Neural crest cell (in vitro differentiated cells): ENCODE measurements at regions not wholly inside any gene's neighbourhood (a gene's known extent, or its start where the extent isn't known, plus 50 kb on each side); places are given as distances from the start of the nearest gene placed in this dataset.
"Not testable (repeated sequence)": the region's sequence is repeated elsewhere in the genome, so short reads cannot be mapped to it uniquely, and the experiment has no call there.

ENCODE experiments used
- DNase-seq: peaks from one replicate; pipeline ENCODE4 v3.0.0; 2021; ENCODE audit warnings: low read depth, mixed read lengths, low spot score
- H3K27ac Mint-ChIP-seq: one replicate; pipeline ENCODE4 v1.8.0; 2021; ENCODE audit warnings: mild to moderate bottlenecking, mixed read lengths; ENCODE audit not compliant: unreplicated experiment
- H3K27me3 Mint-ChIP-seq: 2 replicates; pipeline ENCODE4 v1.8.0; 2021; ENCODE audit warnings: low read depth, mild to moderate bottlenecking, mixed read lengths
- H3K36me3 Mint-ChIP-seq: 2 replicates; pipeline ENCODE4 v1.8.0; 2021; ENCODE audit warnings: low read depth, mild to moderate bottlenecking, mixed read lengths
- H3K4me1 Mint-ChIP-seq: 2 replicates; pipeline ENCODE4 v1.8.0; 2021; ENCODE audit warnings: mixed read lengths
- H3K4me3 Mint-ChIP-seq: one replicate; pipeline ENCODE4 v1.8.0; 2021; ENCODE audit warnings: mild to moderate bottlenecking, mixed read lengths
- H3K9me3 Mint-ChIP-seq: 2 replicates; pipeline ENCODE4 v1.8.0; 2021; ENCODE audit warnings: mixed read lengths
- TF ChIP-seq, protein P1 (sequence below): fragments of 200-600 bp; sonication (generic); conservative IDR thresholded peaks from 2 replicates; pipeline ENCODE4 v1.5.0; 2021; ENCODE audit warnings: antibody characterized with exemption, mild to moderate bottlenecking

DNA sequence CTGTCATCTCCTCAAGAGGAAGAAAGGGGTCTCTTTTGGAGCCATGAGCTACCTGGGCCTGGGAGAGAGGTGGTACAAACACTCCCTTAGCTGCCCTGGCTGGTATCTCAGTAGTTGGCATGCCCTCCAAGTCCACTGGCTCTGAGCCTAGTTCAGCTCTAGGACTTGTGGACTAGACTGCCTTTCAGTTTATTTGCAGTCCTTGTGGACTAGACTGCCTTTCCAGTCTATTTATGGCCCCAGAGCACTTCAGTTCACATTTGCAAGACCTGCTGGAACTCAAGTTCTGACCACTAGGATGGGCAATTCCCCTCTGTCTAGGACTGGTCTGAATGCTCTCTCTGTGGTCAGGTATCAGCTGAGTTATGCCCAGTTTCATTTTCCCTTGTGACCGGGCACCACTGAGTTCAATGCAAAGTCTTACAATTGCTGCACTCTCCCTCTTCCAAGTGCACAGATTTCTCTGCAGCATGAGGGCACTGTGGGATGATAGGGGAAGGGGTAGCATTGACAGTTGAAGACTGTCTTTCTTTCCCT, 1019.0 kb downstream of the TAF11L14 start:
- no peak for DNase-seq
- H3K27me3 Mint-ChIP-seq: no peaks in the 10 kb centered on the region
- H3K27ac Mint-ChIP-seq: no peak overlapping the region
- H3K4me3 Mint-ChIP-seq: no peak overlapping the region
- H3K4me1 Mint-ChIP-seq: no peaks in the 10 kb centered on the region
- TF ChIP-seq, protein P1, sequence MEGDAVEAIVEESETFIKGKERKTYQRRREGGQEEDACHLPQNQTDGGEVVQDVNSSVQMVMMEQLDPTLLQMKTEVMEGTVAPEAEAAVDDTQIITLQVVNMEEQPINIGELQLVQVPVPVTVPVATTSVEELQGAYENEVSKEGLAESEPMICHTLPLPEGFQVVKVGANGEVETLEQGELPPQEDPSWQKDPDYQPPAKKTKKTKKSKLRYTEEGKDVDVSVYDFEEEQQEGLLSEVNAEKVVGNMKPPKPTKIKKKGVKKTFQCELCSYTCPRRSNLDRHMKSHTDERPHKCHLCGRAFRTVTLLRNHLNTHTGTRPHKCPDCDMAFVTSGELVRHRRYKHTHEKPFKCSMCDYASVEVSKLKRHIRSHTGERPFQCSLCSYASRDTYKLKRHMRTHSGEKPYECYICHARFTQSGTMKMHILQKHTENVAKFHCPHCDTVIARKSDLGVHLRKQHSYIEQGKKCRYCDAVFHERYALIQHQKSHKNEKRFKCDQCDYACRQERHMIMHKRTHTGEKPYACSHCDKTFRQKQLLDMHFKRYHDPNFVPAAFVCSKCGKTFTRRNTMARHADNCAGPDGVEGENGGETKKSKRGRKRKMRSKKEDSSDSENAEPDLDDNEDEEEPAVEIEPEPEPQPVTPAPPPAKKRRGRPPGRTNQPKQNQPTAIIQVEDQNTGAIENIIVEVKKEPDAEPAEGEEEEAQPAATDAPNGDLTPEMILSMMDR: no peak
- peaks cover 2% of the 10 kb centered on the region for H3K36me3 Mint-ChIP-seq
- H3K9me3 Mint-ChIP-seq: peaks cover 20% of the 10 kb centered on the region

DNA sequence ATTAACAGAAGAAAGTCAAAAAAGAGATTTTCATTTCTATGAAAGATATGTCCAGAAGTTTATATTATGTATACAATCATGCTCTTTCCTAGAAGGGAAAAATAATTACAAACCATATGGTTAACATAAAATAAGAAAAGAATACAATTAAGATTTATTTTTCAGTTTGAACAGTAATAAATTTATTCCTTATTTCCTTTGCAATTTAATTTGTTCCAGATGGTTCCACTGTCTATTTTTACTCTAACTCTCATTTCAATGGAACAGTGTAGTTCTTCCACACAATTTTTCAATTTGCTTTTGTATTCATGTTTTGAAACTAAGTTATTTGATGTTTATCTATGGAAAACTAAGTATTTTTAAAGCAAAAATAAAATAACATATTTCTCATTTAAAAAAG, 1026.3 kb downstream of the TAF11L14 start:
- TF ChIP-seq, protein P1: no peak
- Mint-ChIP-seq H3K9me3 (peaks cover 2% of the 10 kb centered on the region), H3K36me3 (no peaks in the 10 kb centered on the region), H3K27me3 (no peaks in the 10 kb centered on the region), H3K4me3 (no peak overlapping the region), H3K4me1 (no peaks in the 10 kb centered on the region), H3K27ac (no peak overlapping the region)
- DNase-seq: no peak

- TF ChIP-seq, protein P1: no peak
- Mint-ChIP-seq H3K9me3 (peaks cover 2% of the 10 kb centered on the region), H3K4me1 (no peaks in the 10 kb centered on the region), H3K4me3 (no peak overlapping the region), H3K27ac (no peak overlapping the region), H3K27me3 (no peaks in the 10 kb centered on the region), H3K36me3 (no peaks in the 10 kb centered on the region)
- DNase-seq: no peak
Observed at GRCh38 chr5:18662231-18662630, 1028.0 kb downstream of the TAF11L14 start.

DNA sequence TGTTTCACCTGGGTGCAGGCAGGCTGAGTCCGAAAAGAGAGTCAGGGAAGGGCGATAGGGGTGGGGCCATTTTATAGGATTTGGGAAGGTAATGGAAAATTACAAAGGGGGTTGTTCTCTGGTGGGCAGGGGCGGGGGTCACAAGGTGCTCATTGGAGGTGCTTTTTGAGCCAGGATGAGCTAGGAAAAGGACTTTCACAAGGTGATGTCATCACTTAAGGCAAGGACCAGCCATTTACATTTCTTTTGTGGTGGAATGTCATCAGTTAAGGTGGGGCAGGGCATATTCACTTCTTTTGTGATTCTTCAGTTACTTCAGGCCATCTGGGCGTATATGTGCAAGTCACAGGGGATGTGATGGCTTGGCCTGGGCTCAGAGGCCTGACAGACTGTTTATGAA, 1040.0 kb downstream of the TAF11L14 start:
- H3K27me3 Mint-ChIP-seq: not testable (repeated sequence)

DNA sequence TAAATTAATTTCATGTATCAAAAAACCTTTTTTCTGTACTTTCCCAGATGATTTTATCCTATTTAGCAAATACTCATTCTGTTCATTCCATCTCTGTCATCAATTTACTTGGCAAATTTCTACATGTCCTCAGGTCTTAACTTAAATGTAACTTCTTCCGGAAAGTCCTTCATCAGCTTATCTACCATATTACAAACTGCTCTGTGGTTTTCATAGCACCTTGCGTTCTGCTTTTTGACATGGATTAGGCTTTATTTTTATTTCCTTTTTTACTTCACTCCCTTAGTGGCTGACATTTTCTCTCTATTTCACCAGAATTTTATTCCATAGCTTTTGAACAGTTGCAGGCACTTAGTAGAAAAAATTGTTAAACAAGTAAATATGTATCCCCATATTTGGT, 1040.8 kb downstream of the TAF11L14 start:
- H3K27ac Mint-ChIP-seq: no peak overlapping the region
- peaks cover 2% of the 10 kb centered on the region for H3K36me3 Mint-ChIP-seq
- DNase-seq: no peak
- no peaks in the 10 kb centered on the region for H3K4me1 Mint-ChIP-seq
- peaks cover 7% of the 10 kb centered on the region for H3K27me3 Mint-ChIP-seq
- TF ChIP-seq, protein P1: no peak
- no peak overlapping the region for H3K4me3 Mint-ChIP-seq
- peaks cover 5% of the 10 kb centered on the region for H3K9me3 Mint-ChIP-seq

More for the DNA sequence above, 1040.0 kb downstream of the TAF11L14 start:
- H3K4me1 Mint-ChIP-seq, DNase-seq, H3K36me3 Mint-ChIP-seq, H3K4me3 Mint-ChIP-seq, H3K9me3 Mint-ChIP-seq, H3K27ac Mint-ChIP-seq: not testable (repeated sequence)

- Mint-ChIP-seq H3K4me3 (no peak overlapping the region), H3K27ac (no peak overlapping the region), H3K27me3 (no peaks in the 10 kb centered on the region), H3K4me1 (no peaks in the 10 kb centered on the region), H3K36me3 (no peaks in the 10 kb centered on the region), H3K9me3 (no peaks in the 10 kb centered on the region)
- no peak for DNase-seq
- TF ChIP-seq, protein P1: no peak
Observed at GRCh38 chr5:18686253-18686652, 1052.0 kb downstream of the TAF11L14 start.
